DMS153 (cell line): ENCODE measurements at regions not wholly inside any gene's neighbourhood (a gene's known extent, or its start where the extent isn't known, plus 50 kb on each side); places are given as distances from the start of the nearest gene placed in this dataset.

ENCODE experiments used
- DNase-seq: peaks from one replicate; lab custom pipeline; 2025; lab: John Stamatoyannopoulos, UW

- no peak for DNase-seq
Measured at GRCh38 chr4:1511441-1512041, 105.3 kb upstream of the NKX1-1 start.

DNA sequence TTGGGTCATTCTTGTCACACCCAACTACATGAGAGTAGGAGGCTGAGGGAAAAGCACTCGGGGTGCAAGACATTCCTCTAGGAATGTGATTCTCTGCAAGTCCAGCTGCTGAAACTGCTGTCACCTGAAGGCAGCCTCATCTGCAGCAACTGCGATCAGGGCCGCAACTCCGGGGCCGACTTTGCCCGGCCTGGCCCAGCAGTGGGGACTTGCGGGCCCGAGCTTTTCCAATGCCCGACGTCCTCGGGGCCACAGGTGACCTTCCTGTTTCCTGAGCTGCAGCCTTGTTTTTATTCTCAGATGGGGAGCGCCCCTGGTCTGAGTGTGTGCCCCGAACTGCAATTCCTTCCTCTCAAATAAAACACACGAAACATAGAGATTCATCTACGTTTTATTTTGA, 104.7 kb upstream of the NKX1-1 start:
- DNase-seq = no peak

- no peak for DNase-seq
Measured at GRCh38 chr4:1509366-1509765, 103.1 kb upstream of the NKX1-1 start.

DNA sequence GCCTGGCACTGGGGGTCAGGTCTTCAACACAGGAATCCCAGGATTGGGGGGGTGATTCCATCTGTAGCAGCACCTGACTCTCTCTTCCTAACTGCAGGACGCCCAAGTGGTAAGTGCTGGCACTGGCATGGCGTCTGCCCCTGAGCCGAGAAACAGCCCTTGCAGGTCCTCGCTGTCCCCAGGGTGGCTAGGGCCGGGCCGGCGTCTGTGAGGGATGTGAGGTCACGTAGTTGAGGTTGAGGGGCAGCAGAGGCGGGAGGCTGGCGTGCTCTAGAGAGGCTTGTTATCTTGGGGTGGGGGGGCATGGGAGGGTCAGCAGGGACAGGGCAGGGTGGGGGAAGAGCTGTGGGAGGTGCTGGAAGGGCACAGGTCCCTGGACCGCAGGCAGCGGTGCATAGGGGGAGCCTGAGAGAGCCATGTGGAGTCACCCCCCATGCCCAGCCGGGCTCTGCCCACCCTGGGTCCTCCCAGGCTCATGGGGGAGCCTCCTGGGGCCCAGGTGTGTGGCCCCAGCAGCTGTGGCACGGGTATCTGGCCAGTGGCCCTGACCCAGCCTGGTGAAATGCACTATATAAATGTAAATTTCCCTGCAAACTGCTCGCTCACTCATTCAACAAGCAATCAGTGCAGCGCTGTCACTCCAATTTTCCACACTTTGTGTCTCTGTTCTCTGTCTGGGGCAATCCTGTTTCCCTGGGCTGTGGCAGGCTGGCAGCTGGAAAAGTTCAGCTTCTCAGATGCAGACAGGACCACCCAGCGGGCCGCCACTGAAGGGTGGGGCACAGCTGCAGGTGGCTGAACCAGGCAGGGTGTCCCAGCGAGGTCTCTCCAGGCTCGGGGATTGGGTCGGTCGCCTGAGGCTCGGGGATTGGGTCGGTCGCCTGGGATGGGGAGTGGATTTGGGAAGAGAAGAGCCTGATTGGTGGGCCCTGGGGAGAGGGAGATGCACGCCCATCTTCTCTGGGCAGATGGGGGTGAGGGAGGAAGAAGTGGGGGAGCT, 102.2 kb upstream of the NKX1-1 start:
- no peak for DNase-seq

DNA sequence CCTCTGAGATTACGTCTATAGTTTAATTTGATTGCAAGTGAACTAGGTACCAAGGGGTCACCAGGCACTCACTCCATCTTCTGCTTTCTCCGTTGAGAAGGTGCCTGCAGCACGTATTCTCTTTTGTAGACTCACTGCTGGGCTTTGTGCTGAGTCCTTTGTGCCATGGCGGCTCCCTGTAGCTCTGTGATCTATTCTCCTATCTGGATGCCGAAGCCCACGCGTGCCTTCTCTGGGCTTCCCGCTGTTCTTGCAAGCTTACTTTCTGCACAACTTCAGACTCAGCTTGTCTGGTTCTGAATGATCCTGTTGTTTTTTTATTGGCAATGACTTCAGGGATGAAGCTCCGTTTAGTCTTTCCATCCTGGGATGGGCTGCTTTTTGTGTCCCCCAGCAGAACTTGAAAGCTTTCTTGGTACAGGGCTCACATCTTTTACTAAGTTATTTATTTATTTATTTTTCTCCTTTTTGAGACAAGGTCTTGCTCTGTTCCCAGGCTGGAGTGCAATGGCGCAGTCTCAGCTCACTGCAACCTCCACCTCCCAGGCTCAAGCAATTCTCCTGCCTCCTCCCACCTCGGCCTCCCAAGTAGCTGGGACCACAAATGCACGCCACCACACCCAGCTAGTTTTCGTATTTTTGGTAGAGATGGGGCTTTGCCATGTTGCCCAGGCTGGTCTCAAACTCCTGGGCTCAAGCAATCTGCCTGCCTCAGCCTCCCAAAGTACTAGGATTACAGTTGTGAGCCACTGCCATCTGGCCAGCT, 100.9 kb upstream of the NKX1-1 start:
- no peak for DNase-seq

DNA sequence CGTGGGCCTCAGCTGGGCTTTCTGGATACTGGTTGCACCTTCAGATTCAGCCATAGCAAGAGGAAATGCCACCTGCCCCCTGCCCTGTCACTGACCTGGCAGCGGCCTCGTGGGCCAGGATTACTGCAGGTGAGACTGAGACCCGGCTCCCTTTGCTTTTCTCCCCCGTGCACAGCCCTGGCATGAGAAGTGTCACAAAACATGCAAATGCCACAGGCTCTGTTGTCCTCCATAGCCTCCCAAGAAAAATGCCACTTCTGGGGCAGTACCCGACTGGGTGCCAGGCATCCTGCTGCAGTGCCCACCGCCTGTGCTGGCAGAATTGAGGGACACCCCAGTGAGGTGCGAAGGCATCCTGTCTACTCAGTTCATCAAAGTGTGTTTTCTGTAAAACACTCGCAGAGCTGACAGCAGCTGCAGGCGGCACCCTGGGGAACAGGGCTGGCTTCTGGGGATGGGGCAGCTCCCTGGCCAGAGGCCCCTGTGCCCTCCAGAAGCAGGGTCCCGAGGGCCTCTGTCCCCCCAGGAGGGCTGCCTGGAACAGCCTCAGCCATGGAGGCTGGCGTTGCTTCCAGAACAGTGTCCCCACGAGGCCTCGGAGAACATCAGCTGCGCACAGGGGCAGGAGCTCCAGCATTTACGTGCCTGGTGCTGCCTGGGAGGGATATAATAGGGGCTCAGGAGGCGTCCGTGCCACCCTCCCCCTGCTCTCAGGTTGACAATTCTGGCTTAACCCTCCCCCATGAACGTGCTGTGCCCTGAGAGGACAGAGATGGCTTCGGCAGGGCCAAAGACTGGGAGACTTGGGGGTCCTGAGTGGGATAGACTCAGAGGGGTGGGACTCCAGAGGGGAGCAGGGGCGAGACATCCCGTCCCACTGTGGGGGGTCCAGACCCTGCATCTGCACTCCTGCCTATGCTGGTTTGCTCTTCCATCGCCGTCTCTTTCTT, 99.5 kb upstream of the NKX1-1 start:
- no peak for DNase-seq

GRCh38 chr4:1504595-1505500, 98.6 kb upstream of the NKX1-1 start:
- DNase-seq = no peak

DNA sequence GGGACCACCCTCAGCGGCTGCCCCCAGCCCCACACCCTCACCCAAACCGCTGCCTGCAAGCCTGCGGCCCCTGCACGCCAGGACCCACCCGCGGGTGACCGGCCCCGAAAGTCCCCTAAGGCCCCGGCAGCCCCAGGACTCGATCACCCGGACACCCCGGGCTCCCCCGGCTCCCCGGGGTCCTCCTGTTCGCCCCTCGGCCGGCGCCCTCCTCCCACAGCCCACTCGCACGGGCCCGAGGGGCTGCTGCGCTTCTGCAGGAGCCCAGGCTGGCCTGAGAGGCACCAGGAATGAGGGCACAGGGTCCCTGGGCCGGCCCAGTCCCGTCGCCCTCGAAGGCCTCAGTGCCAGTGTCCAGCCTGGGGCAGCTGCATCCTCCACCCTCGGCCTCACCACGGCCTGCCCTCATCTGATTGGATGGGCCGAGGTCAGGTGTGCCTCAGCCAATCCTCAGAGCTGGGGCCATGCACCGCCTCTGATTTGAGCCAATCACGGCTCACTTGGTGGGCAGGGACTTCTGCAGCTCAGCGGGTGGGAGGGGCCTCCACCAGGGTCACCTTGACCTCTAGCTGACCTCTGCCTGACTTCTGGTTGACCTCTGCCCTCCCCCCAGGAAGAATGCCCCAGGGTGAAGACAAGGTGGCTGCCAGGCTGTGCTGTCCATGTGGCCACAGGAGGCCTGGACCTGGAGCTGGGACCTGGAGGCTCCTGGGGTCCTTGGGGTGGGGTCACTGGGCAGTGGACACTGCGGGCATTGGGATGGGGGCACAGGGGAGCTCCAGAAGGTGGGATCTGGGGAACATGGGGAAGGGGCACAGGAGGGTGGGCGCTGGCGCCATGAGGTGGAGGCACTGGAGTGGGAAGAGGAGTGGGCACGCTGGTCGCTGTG, 97.6 kb upstream of the NKX1-1 start:
- no peak for DNase-seq

GRCh38 chr4:1502976-1503375, 96.7 kb upstream of the NKX1-1 start:
- DNase-seq = no peak

DNA sequence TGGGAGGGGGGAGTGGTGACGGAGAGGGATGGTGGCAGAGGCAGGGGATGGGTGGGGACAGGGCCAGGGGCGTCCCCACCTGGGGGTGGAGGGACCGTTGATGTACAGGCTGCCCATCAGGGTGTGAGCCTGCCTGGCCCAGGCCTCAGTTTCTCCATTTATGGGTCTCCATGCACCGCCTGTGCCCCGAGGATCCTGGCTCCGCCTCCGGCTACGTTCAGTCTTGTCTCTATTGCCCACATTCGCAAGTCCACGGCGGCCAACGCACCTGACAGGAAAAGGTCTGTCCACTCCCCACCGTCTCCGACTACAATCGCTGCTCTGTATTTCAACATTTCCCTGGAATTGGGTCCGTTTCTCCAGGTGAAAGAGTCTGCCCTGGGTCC, 96.3 kb upstream of the NKX1-1 start:
- no peak for DNase-seq

- DNase-seq = no peak
Measured at GRCh38 chr4:1501754-1502500, 95.7 kb upstream of the NKX1-1 start.

DNA sequence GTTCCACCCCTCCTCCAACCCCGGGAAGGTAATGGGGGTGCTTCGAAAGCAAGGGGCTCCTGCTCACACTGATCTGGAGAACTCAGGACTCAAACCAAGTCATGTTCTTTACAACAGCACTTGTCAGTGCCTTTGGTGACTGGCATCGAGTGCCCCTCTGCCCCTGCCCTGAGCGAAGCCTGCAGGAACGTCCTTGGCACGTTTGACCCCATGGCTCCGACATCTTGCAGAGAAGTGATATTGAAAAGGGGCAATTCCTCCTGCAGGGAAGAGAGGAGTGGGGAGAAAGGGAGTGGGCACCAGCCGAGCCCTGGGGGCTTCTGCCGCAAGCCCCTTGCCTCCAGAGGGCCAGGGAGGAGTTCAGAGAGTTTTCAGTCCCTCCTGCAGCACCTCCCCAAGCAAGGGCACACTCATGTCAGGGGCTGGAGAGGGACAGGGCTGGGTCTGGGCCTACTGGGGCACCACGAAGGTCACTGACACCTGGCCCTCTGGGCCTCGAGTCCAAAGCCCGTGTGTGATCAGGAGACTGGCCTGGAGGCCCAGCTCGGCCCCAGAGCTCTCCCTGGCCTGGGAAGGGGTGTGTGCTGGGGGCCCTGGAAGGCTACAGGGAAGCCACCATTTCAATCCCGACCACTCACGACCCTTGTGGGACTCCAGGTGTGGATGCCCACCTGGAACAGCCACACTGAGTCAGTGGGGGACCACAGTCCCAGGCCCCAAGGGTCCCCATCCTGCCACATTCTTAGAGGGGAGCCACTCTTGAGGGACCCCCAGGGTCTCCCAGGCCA, 94.9 kb upstream of the NKX1-1 start:
- DNase-seq = no peak

- DNase-seq = no peak
Measured at GRCh38 chr4:1500231-1500965, 94.2 kb upstream of the NKX1-1 start.

DNA sequence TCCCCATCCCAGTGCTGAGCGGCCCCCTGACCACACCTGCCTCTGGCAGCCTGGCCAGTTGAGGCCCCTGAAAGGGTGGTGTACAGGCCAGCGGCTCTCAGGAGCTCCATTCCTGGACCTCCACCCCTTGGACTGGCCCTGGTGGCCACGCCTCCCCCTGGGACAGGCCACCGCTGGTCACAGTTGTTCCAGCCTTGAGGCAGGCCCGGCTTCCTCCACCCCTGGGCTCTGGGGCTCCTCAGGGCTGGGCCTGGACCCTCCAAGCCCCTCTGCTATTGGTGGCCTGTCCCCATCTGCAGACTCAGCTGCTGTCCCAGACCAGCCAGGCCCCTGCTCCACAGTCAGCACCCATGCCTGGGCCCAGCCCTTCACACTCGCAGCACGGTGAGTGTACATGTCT, 93.2 kb upstream of the NKX1-1 start:
- no peak for DNase-seq

GRCh38 chr4:1497189-1497801, 91.1 kb upstream of the NKX1-1 start:
- no peak for DNase-seq

DNA sequence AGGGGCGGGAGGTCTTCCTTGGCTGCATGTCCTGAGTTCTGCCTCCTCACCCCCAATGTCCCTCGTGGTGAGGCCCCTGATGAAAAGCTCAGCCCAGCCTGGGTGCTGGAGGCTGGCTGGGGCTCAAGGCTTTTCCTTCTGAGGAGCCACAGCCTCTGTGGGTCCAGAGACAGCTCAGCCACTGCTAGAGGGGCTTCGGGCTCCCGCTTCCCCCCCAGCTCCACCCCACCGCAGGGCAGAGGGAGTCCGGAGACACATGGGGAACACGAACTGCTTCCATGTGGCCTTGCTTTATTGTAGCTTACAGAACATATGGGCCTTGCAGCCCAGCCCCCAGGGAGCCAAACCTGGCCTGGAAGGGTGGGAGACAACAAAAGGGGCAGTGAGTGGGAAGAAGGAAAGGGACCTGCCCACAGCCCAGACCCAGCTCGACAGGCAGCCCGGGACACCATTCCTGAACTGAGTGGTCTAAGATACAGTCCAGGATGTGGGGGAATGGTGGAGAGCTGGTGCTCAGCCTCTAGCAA, 89.9 kb upstream of the NKX1-1 start:
- DNase-seq = no peak
